ENCODE measurements at regions not wholly inside any gene's neighbourhood (a gene's known extent, or its start where the extent isn't known, plus 50 kb on each side); places are given as distances from the start of the nearest gene placed in this dataset.

DNA sequence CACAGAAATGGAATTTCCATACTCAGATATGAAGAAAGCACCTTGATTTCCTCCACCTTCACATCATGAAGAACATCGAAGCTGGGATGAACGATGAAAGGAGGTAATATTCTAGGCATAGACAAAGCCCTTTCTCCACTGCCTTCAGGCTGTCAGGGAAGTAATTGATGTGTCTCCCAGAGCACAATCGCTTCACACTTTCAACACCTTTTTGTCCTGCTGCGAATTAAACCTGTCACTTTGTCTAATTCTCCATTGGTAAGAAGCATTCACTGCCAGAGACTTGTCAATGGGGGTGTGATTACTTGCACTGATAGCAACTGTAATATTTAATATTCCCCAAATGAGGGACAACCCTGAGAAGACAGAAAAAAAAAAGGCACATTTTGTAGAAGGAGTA lies 260.1 kb downstream of the ETS1 start:
- BruUV-seq (replicated peaks), result no TSS peak
- Histone ChIP-seq H3K79me2 (ENCODE audit: insufficient read depth, low read depth, low read length) (no peaks in the 10 kb centered on the region), H3K9me3 (ENCODE audit: low read length) (no peaks in the 10 kb centered on the region), H3K9me2 (ENCODE audit: insufficient read depth, low read length) (no peaks in the 10 kb centered on the region), H4K20me1 (ENCODE audit: insufficient read depth, low read length) (no peaks in the 10 kb centered on the region), H3K4me3 (ENCODE audit: low read depth, low read length, poor library complexity, severe bottlenecking) (no peak overlapping the region), H3K27ac (ENCODE audit: low read depth, low read length, poor library complexity, severe bottlenecking) (no peak overlapping the region), H3K4me1 (ENCODE audit: insufficient read depth, low read length, poor library complexity, severe bottlenecking) (peaks cover 23% of the 10 kb centered on the region), H3K36me3 (ENCODE audit: insufficient read depth, low read length) (no peaks in the 10 kb centered on the region), H2AFZ (ENCODE audit: low read length) (no peak overlapping the region), H3K4me2 (ENCODE audit: low read length) (no peak overlapping the region)
- POLR2A ChIA-PET, result interaction anchor here (1.2 kb wide), 1 partner anchor 9 kb away, joined by 3 read pairs; no protein-coding TSS in a partner anchor
- CTCF ChIA-PET (ENCODE audit: unreplicated experiment), result no interaction called here
- TF ChIP-seq, protein P1, sequence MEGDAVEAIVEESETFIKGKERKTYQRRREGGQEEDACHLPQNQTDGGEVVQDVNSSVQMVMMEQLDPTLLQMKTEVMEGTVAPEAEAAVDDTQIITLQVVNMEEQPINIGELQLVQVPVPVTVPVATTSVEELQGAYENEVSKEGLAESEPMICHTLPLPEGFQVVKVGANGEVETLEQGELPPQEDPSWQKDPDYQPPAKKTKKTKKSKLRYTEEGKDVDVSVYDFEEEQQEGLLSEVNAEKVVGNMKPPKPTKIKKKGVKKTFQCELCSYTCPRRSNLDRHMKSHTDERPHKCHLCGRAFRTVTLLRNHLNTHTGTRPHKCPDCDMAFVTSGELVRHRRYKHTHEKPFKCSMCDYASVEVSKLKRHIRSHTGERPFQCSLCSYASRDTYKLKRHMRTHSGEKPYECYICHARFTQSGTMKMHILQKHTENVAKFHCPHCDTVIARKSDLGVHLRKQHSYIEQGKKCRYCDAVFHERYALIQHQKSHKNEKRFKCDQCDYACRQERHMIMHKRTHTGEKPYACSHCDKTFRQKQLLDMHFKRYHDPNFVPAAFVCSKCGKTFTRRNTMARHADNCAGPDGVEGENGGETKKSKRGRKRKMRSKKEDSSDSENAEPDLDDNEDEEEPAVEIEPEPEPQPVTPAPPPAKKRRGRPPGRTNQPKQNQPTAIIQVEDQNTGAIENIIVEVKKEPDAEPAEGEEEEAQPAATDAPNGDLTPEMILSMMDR (conservative IDR thresholded peaks at IDR 0.05; ENCODE audit: low read length), result no peak
- no peak for TF ChIP-seq EZH2phosphoT487 (IDR thresholded peaks at IDR 0.05; ENCODE audit: borderline replicate concordance, low read depth, low read length)
- intact Hi-C loops (cut with micrococcal nuclease; ENCODE audit: unreplicated experiment), result no loop called here
- no peak for DNase-seq (ENCODE audit: low spot score)

DNA sequence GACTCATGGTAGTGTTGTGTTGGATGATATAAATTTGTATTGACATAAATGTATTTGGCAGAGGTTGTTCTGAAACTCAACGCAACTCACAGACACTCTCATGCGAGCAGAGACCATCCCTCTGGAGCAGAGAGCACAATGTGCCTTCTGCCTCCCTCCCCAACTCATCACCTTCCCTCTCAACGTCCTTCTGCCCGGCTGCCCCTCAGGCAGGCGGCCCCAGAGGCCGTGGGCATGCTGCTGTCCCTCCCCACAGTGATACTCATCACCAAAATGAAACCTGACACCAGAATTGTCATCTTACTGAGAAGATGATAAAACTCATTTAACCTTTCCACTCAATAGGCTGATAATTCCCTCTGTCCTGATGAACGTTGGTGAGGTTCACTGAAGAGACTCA lies 260.6 kb downstream of the ETS1 start:
- DNase-seq (ENCODE audit: low spot score), result no peak
- CTCF ChIA-PET (ENCODE audit: unreplicated experiment), result no interaction called here
- intact Hi-C loops (cut with micrococcal nuclease; ENCODE audit: unreplicated experiment), result no loop called here

DNA sequence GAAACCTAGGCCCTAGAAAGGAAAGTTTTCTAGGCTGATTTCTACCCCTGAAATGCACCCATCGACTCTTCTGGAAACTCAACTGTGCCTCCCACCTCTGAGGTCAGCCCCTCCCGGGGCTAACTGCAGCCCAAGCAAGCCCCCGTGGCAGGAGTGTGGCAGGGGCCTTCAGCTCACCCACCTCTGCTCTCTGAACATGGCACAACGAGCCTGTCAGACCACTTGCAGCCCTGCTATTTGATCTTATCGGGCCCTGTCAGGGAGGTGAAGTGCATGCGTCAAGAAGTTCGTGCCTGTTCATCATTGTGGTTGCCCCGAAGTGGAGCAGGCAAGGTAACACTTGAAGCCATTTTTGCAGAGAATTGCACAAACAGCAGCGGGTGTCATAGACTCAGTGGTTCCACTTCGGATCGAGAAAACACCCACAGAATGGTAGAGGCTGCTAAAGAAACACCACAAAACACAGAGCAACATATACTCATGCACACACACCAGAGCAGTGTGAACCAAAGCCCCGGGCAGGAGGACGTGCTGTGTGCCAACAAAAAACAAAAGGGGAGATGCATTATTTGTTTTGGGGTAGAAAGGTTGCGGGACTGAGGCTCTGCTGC lies 262.7 kb downstream of the ETS1 start:
- intact Hi-C loops (cut with micrococcal nuclease; ENCODE audit: unreplicated experiment), result no loop called here
- H3K4me1 ChIP-seq (ENCODE audit: insufficient read depth, low read length, poor library complexity, severe bottlenecking), result peaks cover 7% of the 10 kb centered on the region
- POLR2A ChIA-PET, result no interaction called here
- no peak overlapping the region for H3K27ac ChIP-seq (ENCODE audit: low read depth, low read length, poor library complexity, severe bottlenecking)
- H3K79me2 ChIP-seq (ENCODE audit: insufficient read depth, low read depth, low read length), result no peaks in the 10 kb centered on the region
- H3K4me3 ChIP-seq (ENCODE audit: low read depth, low read length, poor library complexity, severe bottlenecking), result no peak overlapping the region
- no peak overlapping the region for H2AFZ ChIP-seq (ENCODE audit: low read length)
- no peaks in the 10 kb centered on the region for H4K20me1 ChIP-seq (ENCODE audit: insufficient read depth, low read length)
- CTCF ChIA-PET (ENCODE audit: unreplicated experiment), result no interaction called here
- no peaks in the 10 kb centered on the region for H3K36me3 ChIP-seq (ENCODE audit: insufficient read depth, low read length)
- H3K9me2 ChIP-seq (ENCODE audit: insufficient read depth, low read length), result no peaks in the 10 kb centered on the region
- H3K9me3 ChIP-seq (ENCODE audit: low read length), result no peaks in the 10 kb centered on the region
- DNase-seq (ENCODE audit: low spot score), result no peak
- BruUV-seq (replicated peaks), result no TSS peak
- TF ChIP-seq EZH2phosphoT487 (IDR thresholded peaks at IDR 0.05; ENCODE audit: borderline replicate concordance, low read depth, low read length), result no peak
- TF ChIP-seq, protein P1 (conservative IDR thresholded peaks at IDR 0.05; ENCODE audit: low read length), result no peak
- no peak overlapping the region for H3K4me2 ChIP-seq (ENCODE audit: low read length)

More for the DNA sequence above, 260.6 kb downstream of the ETS1 start:
- peaks cover 21% of the 10 kb centered on the region for H3K4me1 ChIP-seq (ENCODE audit: insufficient read depth, low read length, poor library complexity, severe bottlenecking)
- H3K4me2 ChIP-seq (ENCODE audit: low read length), result no peak overlapping the region
- no TSS peak for BruUV-seq (replicated peaks)
- no peak overlapping the region for H3K4me3 ChIP-seq (ENCODE audit: low read depth, low read length, poor library complexity, severe bottlenecking)
- no peaks in the 10 kb centered on the region for H3K36me3 ChIP-seq (ENCODE audit: insufficient read depth, low read length)
- POLR2A ChIA-PET, result interaction anchor here (1.0 kb wide), 1 partner anchor 9 kb away, joined by 3 read pairs; no protein-coding TSS in a partner anchor
- no peak overlapping the region for H2AFZ ChIP-seq (ENCODE audit: low read length)
- H3K9me2 ChIP-seq (ENCODE audit: insufficient read depth, low read length), result no peaks in the 10 kb centered on the region
- H3K79me2 ChIP-seq (ENCODE audit: insufficient read depth, low read depth, low read length), result no peaks in the 10 kb centered on the region
- H4K20me1 ChIP-seq (ENCODE audit: insufficient read depth, low read length), result no peaks in the 10 kb centered on the region
- H3K27ac ChIP-seq (ENCODE audit: low read depth, low read length, poor library complexity, severe bottlenecking), result no peak overlapping the region
- no peak for TF ChIP-seq EZH2phosphoT487 (IDR thresholded peaks at IDR 0.05; ENCODE audit: borderline replicate concordance, low read depth, low read length)
- TF ChIP-seq, protein P1 (conservative IDR thresholded peaks at IDR 0.05; ENCODE audit: low read length), result no peak
- no peaks in the 10 kb centered on the region for H3K9me3 ChIP-seq (ENCODE audit: low read length)
